ENCODE measurements at regions not wholly inside any gene's neighbourhood (a gene's known extent, or its start where the extent isn't known, plus 50 kb on each side); places are given as distances from the start of the nearest gene placed in this dataset.
"Not testable (repeated sequence)": the region's sequence is repeated elsewhere in the genome, so short reads cannot be mapped to it uniquely, and the experiment has no call there.

GRCh38 chr13:109983447-109983846 is 197.1 kb upstream of the IRS2 start:
- no peak for DNase-seq
- peaks cover 6% of the 10 kb centered on the region for H3K4me1 Mint-ChIP-seq (ENCODE audit: low read depth, unreplicated experiment)
- H3K27me3 Mint-ChIP-seq (ENCODE audit: unreplicated experiment) = no peaks in the 10 kb centered on the region
- TF ChIP-seq CTCF (IDR thresholded peaks at IDR 0.05; ENCODE audit: partially characterized antibody, unreplicated experiment) = no peak
- no peaks in the 10 kb centered on the region for H3K9me3 Mint-ChIP-seq (ENCODE audit: unreplicated experiment)
- no peaks in the 10 kb centered on the region for H3K36me3 Mint-ChIP-seq (ENCODE audit: unreplicated experiment)
- no peak overlapping the region for H3K27ac Mint-ChIP-seq (ENCODE audit: unreplicated experiment)
- no peak overlapping the region for H3K4me3 Mint-ChIP-seq (ENCODE audit: unreplicated experiment)

DNA sequence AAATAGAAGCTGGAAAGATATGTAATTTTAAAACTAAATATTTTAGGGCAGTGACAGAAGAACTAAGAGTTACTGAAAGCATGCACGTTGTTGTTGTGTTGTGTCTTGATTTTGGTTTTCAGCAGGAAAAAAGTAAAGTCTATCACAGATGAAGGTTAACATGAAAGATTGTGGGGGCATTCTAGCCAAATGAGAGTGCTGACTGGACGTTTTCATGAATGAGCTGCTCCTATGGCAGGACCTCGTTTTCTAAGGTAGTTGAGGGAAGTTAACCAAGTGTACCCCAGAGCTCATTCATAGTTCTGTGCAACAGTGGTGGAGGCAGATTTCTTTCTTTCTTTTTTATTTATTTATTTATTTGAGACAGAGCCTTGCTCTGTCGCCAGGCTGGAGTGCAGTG is 194.6 kb upstream of the IRS2 start:
- H3K27me3 Mint-ChIP-seq (ENCODE audit: unreplicated experiment) = no peaks in the 10 kb centered on the region
- H3K27ac Mint-ChIP-seq (ENCODE audit: unreplicated experiment) = no peak overlapping the region
- no peak for TF ChIP-seq CTCF (IDR thresholded peaks at IDR 0.05; ENCODE audit: partially characterized antibody, unreplicated experiment)

DNA sequence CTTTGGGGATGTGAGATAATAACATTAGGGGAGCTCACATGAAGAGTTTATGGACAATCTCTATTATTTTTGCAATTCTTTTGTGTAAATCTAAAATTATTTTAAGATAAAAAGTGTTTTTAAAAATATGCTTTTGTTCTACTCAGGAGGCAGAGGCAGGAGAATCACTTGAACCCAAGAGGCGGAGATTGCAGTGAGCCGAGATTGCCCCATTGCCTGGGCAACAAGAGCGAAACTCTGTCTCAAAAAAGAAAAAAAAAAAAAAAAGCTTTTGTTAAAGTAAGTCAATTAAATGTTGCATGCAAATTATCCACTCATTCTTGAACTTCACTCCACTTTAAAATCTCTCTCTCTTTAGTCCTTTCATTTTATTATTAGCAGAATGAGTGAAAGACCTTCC is 193.3 kb upstream of the IRS2 start:
- H3K27me3 Mint-ChIP-seq (ENCODE audit: unreplicated experiment); DNase-seq; H3K4me1 Mint-ChIP-seq (ENCODE audit: low read depth, unreplicated experiment); H3K36me3 Mint-ChIP-seq (ENCODE audit: unreplicated experiment); H3K4me3 Mint-ChIP-seq (ENCODE audit: unreplicated experiment); H3K9me3 Mint-ChIP-seq (ENCODE audit: unreplicated experiment); H3K27ac Mint-ChIP-seq (ENCODE audit: unreplicated experiment): not testable (repeated sequence)

More for the DNA sequence above, 194.6 kb upstream of the IRS2 start:
- H3K36me3 Mint-ChIP-seq (ENCODE audit: unreplicated experiment) = no peaks in the 10 kb centered on the region
- H3K4me3 Mint-ChIP-seq (ENCODE audit: unreplicated experiment) = no peak overlapping the region
- peaks cover 2% of the 10 kb centered on the region for H3K4me1 Mint-ChIP-seq (ENCODE audit: low read depth, unreplicated experiment)
- H3K9me3 Mint-ChIP-seq (ENCODE audit: unreplicated experiment) = no peaks in the 10 kb centered on the region
- DNase-seq = no peak

GRCh38 chr13:109979228-109979627 is 192.8 kb upstream of the IRS2 start:
- no peaks in the 10 kb centered on the region for H3K27me3 Mint-ChIP-seq (ENCODE audit: unreplicated experiment)
- TF ChIP-seq CTCF (IDR thresholded peaks at IDR 0.05; ENCODE audit: partially characterized antibody, unreplicated experiment) = no peak
- no peak for DNase-seq
- no peaks in the 10 kb centered on the region for H3K4me1 Mint-ChIP-seq (ENCODE audit: low read depth, unreplicated experiment)
- H3K27ac Mint-ChIP-seq (ENCODE audit: unreplicated experiment) = no peak overlapping the region
- H3K9me3 Mint-ChIP-seq (ENCODE audit: unreplicated experiment) = no peaks in the 10 kb centered on the region
- no peaks in the 10 kb centered on the region for H3K36me3 Mint-ChIP-seq (ENCODE audit: unreplicated experiment)
- H3K4me3 Mint-ChIP-seq (ENCODE audit: unreplicated experiment) = no peak overlapping the region

- TF ChIP-seq CTCF (IDR thresholded peaks at IDR 0.05; ENCODE audit: partially characterized antibody, unreplicated experiment) = no peak
- no peaks in the 10 kb centered on the region for H3K9me3 Mint-ChIP-seq (ENCODE audit: unreplicated experiment)
- H3K4me1 Mint-ChIP-seq (ENCODE audit: low read depth, unreplicated experiment) = no peaks in the 10 kb centered on the region
- no peaks in the 10 kb centered on the region for H3K36me3 Mint-ChIP-seq (ENCODE audit: unreplicated experiment)
- DNase-seq = no peak
- no peaks in the 10 kb centered on the region for H3K27me3 Mint-ChIP-seq (ENCODE audit: unreplicated experiment)
- H3K27ac Mint-ChIP-seq (ENCODE audit: unreplicated experiment) = no peak overlapping the region
- H3K4me3 Mint-ChIP-seq (ENCODE audit: unreplicated experiment) = no peak overlapping the region
Observed at GRCh38 chr13:109977212-109977968, 191.0 kb upstream of the IRS2 start.

Data from glutamatergic neuron (in vitro differentiated cells).